ENCODE measurements at regions not wholly inside any gene's neighbourhood (a gene's known extent, or its start where the extent isn't known, plus 50 kb on each side); places are given as distances from the start of the nearest gene placed in this dataset.
A peak's percentile ranks its signal among the peaks of the same experiment; 100 is the strongest.

- DNase-seq (ENCODE audit: low spot score): no peak
These were observed 343.4 kb upstream of the CDH6 start for GRCh38 chr5:30849931-30850710.

GRCh38 chr5:30846171-30846570 lies 347.3 kb upstream of the CDH6 start:
- no peak for DNase-seq (ENCODE audit: low spot score)

GRCh38 chr5:30845194-30845593 lies 348.3 kb upstream of the CDH6 start:
- DNase-seq (ENCODE audit: low spot score): no peak

- DNase-seq (ENCODE audit: low spot score): no peak
These were observed 349.9 kb upstream of the CDH6 start for GRCh38 chr5:30843541-30843940.

- DNase-seq (ENCODE audit: low spot score): no peak
These were observed 353.5 kb upstream of the CDH6 start for GRCh38 chr5:30839956-30840355.

- no peak for DNase-seq (ENCODE audit: low spot score)
These were observed 354.5 kb upstream of the CDH6 start for GRCh38 chr5:30838936-30839496.

- no peak for DNase-seq (ENCODE audit: low spot score)
These were observed 361.0 kb upstream of the CDH6 start for GRCh38 chr5:30832519-30832918.

GRCh38 chr5:30831605-30832004 lies 361.9 kb upstream of the CDH6 start:
- no peak for DNase-seq (ENCODE audit: low spot score)

GRCh38 chr5:30831123-30831522 lies 362.4 kb upstream of the CDH6 start:
- no peak for DNase-seq (ENCODE audit: low spot score)

GRCh38 chr5:30811298-30811697 lies 382.2 kb upstream of the CDH6 start:
- DNase-seq (ENCODE audit: low spot score): no peak

GRCh38 chr5:30809933-30810332 lies 383.6 kb upstream of the CDH6 start:
- no peak for DNase-seq (ENCODE audit: low spot score)

- DNase-seq (ENCODE audit: low spot score): no peak
These were observed 384.5 kb upstream of the CDH6 start for GRCh38 chr5:30808996-30809395.

GRCh38 chr5:30804739-30805505 lies 388.6 kb upstream of the CDH6 start:
- no peak for DNase-seq (ENCODE audit: low spot score)

- DNase-seq (ENCODE audit: low spot score): no peak
These were observed 390.4 kb upstream of the CDH6 start for GRCh38 chr5:30802961-30803705.

GRCh38 chr5:30781643-30782042 lies 411.8 kb upstream of the CDH6 start:
- DNase-seq (ENCODE audit: low spot score): no peak

- DNase-seq (ENCODE audit: low spot score): no peak
These were observed 425.3 kb upstream of the CDH6 start for GRCh38 chr5:30768056-30768690.

GRCh38 chr5:30765706-30766105 lies 427.8 kb upstream of the CDH6 start:
- DNase-seq (ENCODE audit: low spot score): no peak

GRCh38 chr5:30765227-30765626 lies 428.3 kb upstream of the CDH6 start:
- DNase-seq (ENCODE audit: low spot score): no peak

GRCh38 chr5:30764704-30765103 lies 428.8 kb upstream of the CDH6 start:
- no peak for DNase-seq (ENCODE audit: low spot score)

GRCh38 chr5:30759731-30760130 lies 433.8 kb upstream of the CDH6 start:
- peak; percentile 35 for DNase-seq (ENCODE audit: low spot score)

- DNase-seq (ENCODE audit: low spot score): no peak
These were observed 441.5 kb upstream of the CDH6 start for GRCh38 chr5:30752015-30752414.

GRCh38 chr5:30749971-30750370 lies 443.5 kb upstream of the CDH6 start:
- DNase-seq (ENCODE audit: low spot score): no peak

All from SK-N-DZ (cell line).